CD4-positive, CD25-positive, alpha-beta regulatory T cell (primary cell): ENCODE measurements at regions not wholly inside any gene's neighbourhood (a gene's known extent, or its start where the extent isn't known, plus 50 kb on each side); places are given as distances from the start of the nearest gene placed in this dataset.
"Not testable (repeated sequence)": the region's sequence is repeated elsewhere in the genome, so short reads cannot be mapped to it uniquely, and the experiment has no call there.

ENCODE experiments used
- ATAC-seq, 2 donors: fragments of 150-1000 bp; cut with Tn5 transposase; one replicate each; pipeline ENCODE4 v1.10.0; 2021; ENCODE audit warnings: low read depth in 2 of 2, moderate number of reproducible peaks in 2 of 2, moderate library complexity in 1 of 2
- DNase-seq, 3 donors: peaks; one replicate each; pipeline versions ENCODE4 v3.0.0 to v3.0.0-alpha.2; 2012 to 2022; ENCODE audit warnings: mixed read lengths in 1 of 3
- H3K27ac ChIP-seq: one replicate; pipeline ENCODE4 v1.7.0; 2013; ENCODE audit warnings: mild to moderate bottlenecking, low read length; ENCODE audit not compliant: insufficient read depth, poor library complexity, severe bottlenecking
- H3K27me3 ChIP-seq: one replicate; pipeline ENCODE4 v1.7.0; 2013; ENCODE audit warnings: low read length; ENCODE audit not compliant: control insufficient read depth, insufficient read depth
- H3K36me3 ChIP-seq: one replicate; pipeline ENCODE4 v1.7.0; 2013; ENCODE audit warnings: mild to moderate bottlenecking, low read length, moderate library complexity; ENCODE audit not compliant: control insufficient read depth, insufficient read depth
- H3K4me1 ChIP-seq: 2 replicates; pipeline ENCODE4 v1.7.0; 2013; ENCODE audit warnings: mild to moderate bottlenecking, low read length; ENCODE audit not compliant: insufficient read depth, control insufficient read depth, poor library complexity, severe bottlenecking
- H3K4me3 ChIP-seq: one replicate; pipeline ENCODE4 v1.7.0; 2013; ENCODE audit warnings: low read depth, mild to moderate bottlenecking, low read length, moderate library complexity
- H3K9me3 ChIP-seq, 2 experiments: 1 replicate in 1 of 2; 2 replicates in 1 of 2; pipeline ENCODE4 v1.7.0; 2013; ENCODE audit warnings: low read length in 2 of 2, mild to moderate bottlenecking in 1 of 2, moderate library complexity in 1 of 2; ENCODE audit not compliant: control insufficient read depth in 2 of 2
- H3K27ac Mint-ChIP-seq, 3 donors: one replicate each; pipeline ENCODE4 v1.8.0; 2020 to 2022; ENCODE audit warnings: mild to moderate bottlenecking in 3 of 3, mixed read lengths in 3 of 3, moderate library complexity in 2 of 3
- H3K27me3 Mint-ChIP-seq: one replicate; pipeline ENCODE4 v1.8.0; 2022; ENCODE audit warnings: mild to moderate bottlenecking, mixed read lengths
- H3K36me3 Mint-ChIP-seq: one replicate; pipeline ENCODE4 v1.8.0; 2020; ENCODE audit warnings: mixed read lengths
- H3K4me1 Mint-ChIP-seq, 4 donors: one replicate each; pipeline ENCODE4 v1.8.0; 2020 to 2022; ENCODE audit warnings: mixed read lengths in 4 of 4, mild to moderate bottlenecking in 1 of 4
- H3K4me3 Mint-ChIP-seq, 4 donors: one replicate each; pipeline ENCODE4 v1.8.0; 2020 to 2022; ENCODE audit warnings: mild to moderate bottlenecking in 4 of 4, mixed read lengths in 4 of 4, moderate library complexity in 3 of 4
- H3K9me3 Mint-ChIP-seq, 7 donors: one replicate each; pipeline ENCODE4 v1.8.0; 2020 to 2022; ENCODE audit warnings: mixed read lengths in 7 of 7, mild to moderate bottlenecking in 3 of 7, moderate library complexity in 2 of 7

GRCh38 chr10:83520386-83520785, 618.9 kb upstream of the GHITM start:
- not testable (repeated sequence) for H3K36me3 Mint-ChIP-seq, H3K4me3 Mint-ChIP-seq

DNA sequence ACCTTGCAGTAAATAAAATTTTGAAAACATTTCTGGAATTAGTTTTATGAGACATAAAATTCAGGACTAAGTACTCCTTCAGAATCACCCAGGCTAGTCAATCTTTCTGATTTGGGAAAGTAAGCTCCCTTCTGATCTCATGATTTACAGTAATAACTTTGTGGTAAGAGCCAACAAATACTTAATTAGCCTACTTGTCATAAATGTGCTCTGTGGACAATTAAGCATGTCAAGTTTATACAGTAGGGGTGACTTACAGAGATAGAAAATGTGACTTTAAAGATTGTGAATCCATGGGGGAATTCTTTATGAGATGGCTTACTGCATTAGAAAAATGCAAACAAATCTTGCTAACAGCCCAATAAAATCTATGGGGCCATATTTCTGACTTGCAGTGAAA, 616.9 kb upstream of the GHITM start:
- Mint-ChIP-seq H3K9me3 (peaks cover 0 to 24% (median 6%) of the 10 kb centered on the region in 7 donors), H3K36me3 (no peaks in the 10 kb centered on the region), H3K27ac (no peak overlapping the region), H3K4me1 (no peaks in the 10 kb centered on the region), H3K27me3 (no peaks in the 10 kb centered on the region), H3K4me3 (no peak overlapping the region)
- Histone ChIP-seq H3K4me3 (no peak overlapping the region), H3K27ac (no peak overlapping the region), H3K27me3 (no peaks in the 10 kb centered on the region), H3K36me3 (no peaks in the 10 kb centered on the region), H3K9me3 (peaks cover 3 to 9% of the 10 kb centered on the region in 2 experiments), H3K4me1 (no peaks in the 10 kb centered on the region)
- ATAC-seq (no peak), DNase-seq (no peak)

More at GRCh38 chr10:83520386-83520785, 618.9 kb upstream of the GHITM start:
- not testable (repeated sequence) for H3K4me1 Mint-ChIP-seq, H3K27me3 Mint-ChIP-seq, H3K4me1 ChIP-seq, H3K27me3 ChIP-seq, H3K27ac Mint-ChIP-seq, DNase-seq, ATAC-seq, H3K36me3 ChIP-seq, H3K4me3 ChIP-seq, H3K27ac ChIP-seq, H3K9me3 ChIP-seq
- H3K9me3 Mint-ChIP-seq: peaks cover 0 to 19% (median 5%) of the 10 kb centered on the region in 7 donors

DNA sequence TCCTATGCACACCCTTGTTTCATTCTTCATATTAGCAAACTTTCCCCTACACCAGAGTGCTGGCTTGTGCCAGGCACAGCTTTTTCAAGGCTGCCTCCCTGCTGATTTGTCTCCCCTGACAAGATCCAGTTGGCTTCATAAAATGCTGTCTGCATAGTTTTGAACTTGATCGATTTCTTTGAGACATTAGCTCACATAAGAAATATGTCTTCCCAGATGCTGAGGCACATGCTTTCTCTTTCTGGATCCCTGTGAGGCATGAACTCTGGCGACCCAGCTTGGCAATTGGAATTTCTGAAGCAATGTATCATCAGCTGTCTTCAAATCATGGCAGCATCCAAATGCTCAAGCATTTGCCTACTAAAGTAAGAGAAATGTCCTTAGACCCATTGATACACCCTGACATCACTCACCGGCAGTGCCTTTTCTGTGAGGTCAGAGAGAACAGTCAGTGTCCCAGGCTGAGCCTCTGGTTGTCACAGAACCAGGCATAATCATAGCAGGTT, 616.4 kb upstream of the GHITM start:
- Histone ChIP-seq H3K27me3 (no peaks in the 10 kb centered on the region), H3K4me3 (no peak overlapping the region), H3K27ac (no peak overlapping the region), H3K4me1 (no peaks in the 10 kb centered on the region), H3K36me3 (no peaks in the 10 kb centered on the region), H3K9me3 (peaks cover 5 to 11% of the 10 kb centered on the region in 2 experiments)
- Mint-ChIP-seq H3K27ac (no peak overlapping the region), H3K27me3 (no peaks in the 10 kb centered on the region), H3K4me3 (no peak overlapping the region), H3K9me3 (peaks cover 0 to 27% (median 6%) of the 10 kb centered on the region in 7 donors), H3K36me3 (no peaks in the 10 kb centered on the region), H3K4me1 (no peaks in the 10 kb centered on the region)
- no peak for ATAC-seq
- DNase-seq: no peak

GRCh38 chr10:83527934-83528333, 611.4 kb upstream of the GHITM start:
- ATAC-seq (no peak), DNase-seq (no peak)
- Histone ChIP-seq H3K9me3 (peaks cover 8 to 11% of the 10 kb centered on the region in 2 experiments), H3K4me3 (no peak overlapping the region), H3K4me1 (no peaks in the 10 kb centered on the region), H3K27me3 (no peaks in the 10 kb centered on the region), H3K36me3 (no peaks in the 10 kb centered on the region), H3K27ac (no peak overlapping the region)
- H3K27ac Mint-ChIP-seq: no peak overlapping the region
- H3K9me3 Mint-ChIP-seq: peaks cover 0 to 34% (median 10%) of the 10 kb centered on the region in 7 donors
- H3K4me3 Mint-ChIP-seq: no peak overlapping the region
- no peaks in the 10 kb centered on the region for H3K27me3 Mint-ChIP-seq
- H3K4me1 Mint-ChIP-seq: no peaks in the 10 kb centered on the region
- H3K36me3 Mint-ChIP-seq: no peaks in the 10 kb centered on the region

DNA sequence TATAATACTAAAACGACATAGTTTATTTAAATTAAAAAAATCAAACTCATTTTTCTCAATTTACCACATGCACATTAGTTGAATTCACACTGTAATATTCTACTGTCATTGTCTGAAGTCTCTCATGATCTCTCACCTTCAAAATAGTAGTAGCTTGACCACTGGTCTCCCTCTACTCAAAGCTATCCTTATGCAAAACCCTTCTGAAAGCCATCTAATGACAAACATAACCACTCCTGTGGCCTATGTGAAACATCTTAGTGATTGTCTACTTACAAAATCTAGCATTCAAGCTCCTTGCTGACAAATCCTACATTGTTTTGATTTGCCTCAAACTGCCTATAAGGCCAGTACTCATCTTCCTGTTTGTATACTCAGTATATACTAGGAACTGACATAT, 606.0 kb upstream of the GHITM start:
- H3K27ac ChIP-seq: no peak overlapping the region
- peaks cover 0 to under 1% of the 10 kb centered on the region in 2 experiments for H3K9me3 ChIP-seq
- no peak overlapping the region for H3K4me3 ChIP-seq
- Mint-ChIP-seq H3K4me1 (no peaks in the 10 kb centered on the region), H3K27me3 (no peaks in the 10 kb centered on the region), H3K4me3 (no peak overlapping the region), H3K27ac (no peak overlapping the region), H3K9me3 (peaks cover 0 to 14% (median 7%) of the 10 kb centered on the region in 7 donors), H3K36me3 (no peaks in the 10 kb centered on the region)
- DNase-seq (no peak), ATAC-seq (no peak)
- no peaks in the 10 kb centered on the region for H3K4me1 ChIP-seq
- no peaks in the 10 kb centered on the region for H3K27me3 ChIP-seq
- no peaks in the 10 kb centered on the region for H3K36me3 ChIP-seq

DNA sequence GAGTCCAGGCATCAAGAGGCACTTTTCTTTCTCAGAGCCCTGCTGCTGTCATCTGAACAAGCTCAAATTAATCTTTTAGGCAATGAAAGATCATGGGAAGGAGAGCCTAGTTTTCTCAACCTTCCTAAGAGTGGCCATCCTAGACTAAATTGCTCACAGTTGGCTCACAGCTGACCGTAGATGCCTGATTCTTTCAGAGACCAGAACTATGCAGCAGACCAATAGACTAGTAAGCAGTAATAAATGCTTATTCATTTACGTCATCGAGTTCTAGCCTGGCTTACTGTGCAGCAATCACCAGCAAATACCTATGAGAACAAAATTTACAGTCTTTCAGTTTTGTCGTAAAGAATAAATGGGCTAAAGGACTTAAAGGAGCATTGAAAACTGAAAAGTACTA, 602.9 kb upstream of the GHITM start:
- H3K27ac Mint-ChIP-seq: no peak overlapping the region
- DNase-seq: no peak
- no peaks in the 10 kb centered on the region for H3K36me3 ChIP-seq
- H3K9me3 Mint-ChIP-seq: peaks cover 0 to 8% (median 4%) of the 10 kb centered on the region in 7 donors
- H3K27me3 ChIP-seq: no peaks in the 10 kb centered on the region
- H3K4me3 ChIP-seq: no peak overlapping the region
- no peaks in the 10 kb centered on the region for H3K27me3 Mint-ChIP-seq
- H3K4me3 Mint-ChIP-seq: no peak overlapping the region
- no peaks in the 10 kb centered on the region for H3K4me1 Mint-ChIP-seq
- no peaks in the 10 kb centered on the region for H3K36me3 Mint-ChIP-seq
- no peaks in the 10 kb centered on the region for H3K9me3 ChIP-seq
- ATAC-seq: no peak
- no peak overlapping the region for H3K27ac ChIP-seq
- H3K4me1 ChIP-seq: no peaks in the 10 kb centered on the region

DNA sequence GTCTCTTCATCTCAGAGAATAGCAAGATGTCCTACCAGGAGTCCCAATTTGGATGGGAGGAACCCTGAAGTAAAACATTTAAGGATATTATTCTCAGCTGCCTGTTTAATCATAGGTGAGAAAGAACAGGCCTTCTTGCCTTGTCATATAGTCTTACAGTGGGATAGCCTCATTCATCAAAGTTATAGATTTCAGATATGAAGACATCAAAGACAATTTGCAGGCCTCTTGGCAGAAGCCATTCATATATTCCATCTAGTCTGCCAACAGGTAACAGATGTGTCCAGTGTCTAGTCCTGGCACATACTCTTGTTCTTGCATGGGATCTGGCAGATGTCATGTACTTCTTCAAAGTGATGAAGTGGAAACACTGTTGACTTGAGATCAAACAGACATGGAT, 601.3 kb upstream of the GHITM start:
- H3K27me3 ChIP-seq: no peaks in the 10 kb centered on the region
- no peaks in the 10 kb centered on the region for H3K36me3 ChIP-seq
- H3K4me3 ChIP-seq: no peak overlapping the region
- H3K27ac ChIP-seq: no peak overlapping the region
- Mint-ChIP-seq H3K27me3 (no peaks in the 10 kb centered on the region), H3K27ac (no peak overlapping the region), H3K9me3 (peaks cover 0 to 8% (median 2%) of the 10 kb centered on the region in 7 donors), H3K4me1 (no peaks in the 10 kb centered on the region), H3K36me3 (no peaks in the 10 kb centered on the region), H3K4me3 (no peak overlapping the region)
- ATAC-seq (no peak), DNase-seq (no peak)
- H3K9me3 ChIP-seq: no peaks in the 10 kb centered on the region
- no peaks in the 10 kb centered on the region for H3K4me1 ChIP-seq

- H3K36me3 Mint-ChIP-seq: no peaks in the 10 kb centered on the region
- Histone ChIP-seq H3K4me3 (no peak overlapping the region), H3K27me3 (no peaks in the 10 kb centered on the region), H3K9me3 (no peaks in the 10 kb centered on the region), H3K36me3 (no peaks in the 10 kb centered on the region), H3K27ac (no peak overlapping the region), H3K4me1 (no peaks in the 10 kb centered on the region)
- DNase-seq (no peak), ATAC-seq (no peak)
- H3K9me3 Mint-ChIP-seq: peaks cover 0 to 11% (median 2%) of the 10 kb centered on the region in 7 donors
- H3K4me3 Mint-ChIP-seq: no peak overlapping the region
- no peak overlapping the region for H3K27ac Mint-ChIP-seq
- no peaks in the 10 kb centered on the region for H3K27me3 Mint-ChIP-seq
- H3K4me1 Mint-ChIP-seq: no peaks in the 10 kb centered on the region
These were observed 599.6 kb upstream of the GHITM start for GRCh38 chr10:83539528-83540308.
